Bone marrow (tissue), 2 donors: ENCODE measurements at regions not wholly inside any gene's neighbourhood (a gene's known extent, or its start where the extent isn't known, plus 50 kb on each side); places are given as distances from the start of the nearest gene placed in this dataset.

Experiments
- DNase-seq, 2 donors: peaks; one replicate each; lab custom pipeline; 2025; lab: John Stamatoyannopoulos, UW

DNA sequence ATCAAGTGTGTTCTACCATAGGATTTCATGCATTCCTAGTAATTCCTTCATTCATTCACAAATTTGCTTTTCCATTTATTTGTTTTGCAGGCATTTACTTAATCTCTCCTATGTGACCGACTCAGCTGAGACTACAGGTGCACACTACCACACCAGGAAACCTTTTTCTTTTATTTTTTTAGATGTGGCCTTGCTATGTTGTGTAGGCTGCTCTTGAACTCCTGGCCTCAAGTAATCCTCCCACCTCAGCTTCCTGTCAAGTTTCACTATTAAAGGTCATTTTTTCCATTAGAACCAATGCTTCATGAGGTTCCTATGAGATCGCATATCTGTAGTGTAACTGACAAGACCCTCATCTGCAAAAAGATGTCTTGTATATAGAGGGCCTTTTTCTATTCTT lies 1218.7 kb downstream of the VRK1 start:
- no peak for DNase-seq

DNA sequence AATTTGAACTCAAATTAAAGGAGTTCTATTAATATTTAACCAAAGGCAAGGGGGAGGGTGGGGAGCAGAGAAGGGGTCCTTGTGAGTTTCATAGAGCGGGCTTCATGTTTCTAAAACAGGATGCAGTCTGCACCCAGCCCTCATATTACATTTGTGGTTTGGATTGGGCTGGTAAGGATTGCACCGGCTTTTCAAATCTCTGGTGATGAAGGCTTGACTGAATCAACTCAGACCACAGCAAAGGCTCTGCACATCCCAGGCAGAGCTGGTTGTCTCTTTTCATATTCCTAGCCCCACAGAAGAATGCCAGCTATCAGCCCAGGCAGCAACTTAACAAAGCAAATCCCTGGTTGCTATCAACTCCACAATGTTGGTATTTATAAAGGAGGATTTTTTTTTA lies 1221.4 kb downstream of the VRK1 start:
- DNase-seq: no peak

DNA sequence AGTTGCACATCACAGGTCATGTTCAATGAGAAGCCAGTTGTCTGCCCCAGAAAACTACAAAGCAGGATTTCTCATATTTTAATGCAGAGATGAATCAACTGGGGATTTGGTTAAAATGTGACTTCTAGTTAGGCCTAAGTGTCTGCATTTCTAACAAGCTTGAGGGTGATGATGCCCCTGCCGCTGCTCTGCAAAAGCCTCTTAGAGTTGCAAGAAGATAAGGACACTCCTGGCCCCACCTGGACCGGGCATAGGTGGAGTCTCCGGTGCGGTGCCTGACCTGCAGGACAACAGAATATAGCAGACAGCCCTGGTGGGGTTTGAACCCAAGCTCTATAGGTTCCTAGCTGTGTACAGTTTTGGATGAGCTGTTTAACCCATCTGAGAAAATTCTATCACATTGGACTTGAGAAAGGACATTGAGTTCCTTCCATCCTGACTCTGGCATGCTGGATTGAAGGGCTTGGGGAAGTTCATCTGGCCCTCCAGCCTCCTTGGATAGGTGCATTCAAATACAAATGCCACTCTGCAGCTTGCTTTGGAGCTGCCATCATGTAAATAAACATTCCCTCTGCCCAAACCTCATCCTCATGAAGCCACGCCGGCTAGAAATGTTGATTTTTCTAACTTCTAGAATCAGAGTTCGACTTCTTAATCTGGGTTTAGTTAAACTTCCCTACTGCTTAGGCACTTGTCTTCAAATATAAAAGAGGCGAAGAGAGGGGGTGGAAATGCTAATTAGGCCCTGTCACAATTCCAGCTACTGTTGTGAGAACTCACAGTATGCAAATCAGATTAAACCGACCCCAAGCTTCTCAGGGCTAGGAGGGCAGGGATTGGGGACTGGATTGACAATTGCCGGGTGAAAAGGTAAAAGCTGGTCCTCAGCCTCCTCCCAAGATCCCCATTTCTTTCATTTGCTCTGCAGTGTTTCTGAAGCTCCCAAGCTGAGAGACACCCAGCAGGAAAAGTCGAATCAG lies 1225.6 kb downstream of the VRK1 start:
- no peak for DNase-seq

DNA sequence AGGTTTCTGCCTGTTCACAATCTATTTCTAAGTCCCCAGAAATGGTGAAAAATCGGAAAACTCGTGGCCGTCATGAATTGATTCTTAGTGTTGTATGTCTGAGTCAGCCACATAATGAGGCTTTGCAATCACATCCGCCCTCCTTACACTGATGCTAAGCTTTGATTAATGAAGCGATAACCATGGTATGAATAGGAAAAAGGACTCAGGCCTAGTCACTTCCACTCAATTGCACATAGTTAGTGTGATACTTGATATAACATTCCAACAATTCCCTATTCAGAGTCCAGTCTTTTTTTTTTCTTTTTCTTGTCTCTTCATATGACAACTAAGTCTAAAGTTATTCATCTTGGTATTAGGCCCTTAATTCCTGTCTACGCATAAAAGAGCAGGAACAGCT lies 1231.0 kb downstream of the VRK1 start:
- no peak for DNase-seq

DNA sequence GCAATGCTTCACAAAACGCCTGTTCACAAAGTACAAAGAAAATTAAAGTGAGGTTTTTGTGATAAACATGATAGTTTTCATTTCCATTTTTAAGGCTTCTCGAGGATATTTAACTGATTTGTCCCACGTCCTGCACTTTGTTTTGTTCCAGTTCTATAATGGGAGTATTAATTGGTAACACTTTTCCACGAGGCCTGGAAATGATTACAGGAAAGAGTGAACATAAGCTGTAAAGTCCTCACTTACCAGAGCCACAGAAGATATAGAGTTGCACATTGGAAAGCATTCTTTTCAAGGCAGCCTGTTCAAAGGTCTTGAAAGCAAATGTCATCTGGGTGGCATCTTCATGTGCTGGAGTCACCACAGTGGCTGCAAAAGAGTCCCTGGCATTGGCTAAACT lies 1236.6 kb downstream of the BCL11B start:
- DNase-seq: no peak

DNA sequence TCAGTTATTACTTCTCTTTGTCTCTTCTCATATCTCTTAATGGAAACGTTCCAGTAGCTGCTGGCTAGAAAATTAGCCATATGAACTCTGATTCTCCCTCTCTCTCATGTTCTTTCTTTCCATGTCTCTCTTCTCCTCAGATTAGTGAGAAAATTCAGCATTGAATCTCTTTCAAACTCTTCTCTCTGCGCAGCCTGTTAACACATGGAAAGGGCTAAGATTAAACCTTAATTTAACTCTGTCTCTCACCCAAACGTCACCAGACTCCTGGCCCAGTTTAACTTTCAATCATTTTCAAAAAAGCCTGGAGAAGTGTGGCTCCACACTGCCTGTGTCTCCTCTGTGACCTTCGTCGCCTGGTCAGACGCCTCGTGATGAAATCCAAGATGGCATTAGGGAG lies 1234.2 kb downstream of the BCL11B start:
- DNase-seq: no peak

DNA sequence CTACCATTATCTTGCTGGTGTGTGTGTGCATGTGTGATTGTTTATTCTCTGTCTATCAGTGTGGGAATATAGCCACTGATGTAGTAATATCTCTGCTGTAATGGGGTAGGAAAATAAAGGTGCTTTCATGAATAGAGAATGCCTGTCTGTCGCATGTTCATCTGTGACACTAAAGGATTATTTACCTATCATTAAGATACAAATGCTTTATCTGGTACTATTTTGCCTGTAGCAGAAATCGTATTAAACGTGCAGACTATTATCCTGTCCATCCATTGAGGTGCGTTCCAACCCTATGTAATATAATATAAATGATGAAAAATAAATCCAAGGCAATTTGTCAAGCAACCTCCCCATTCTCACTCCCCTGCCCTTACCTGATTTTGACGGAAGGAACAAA lies 1215.1 kb downstream of the BCL11B start:
- no peak for DNase-seq

DNA sequence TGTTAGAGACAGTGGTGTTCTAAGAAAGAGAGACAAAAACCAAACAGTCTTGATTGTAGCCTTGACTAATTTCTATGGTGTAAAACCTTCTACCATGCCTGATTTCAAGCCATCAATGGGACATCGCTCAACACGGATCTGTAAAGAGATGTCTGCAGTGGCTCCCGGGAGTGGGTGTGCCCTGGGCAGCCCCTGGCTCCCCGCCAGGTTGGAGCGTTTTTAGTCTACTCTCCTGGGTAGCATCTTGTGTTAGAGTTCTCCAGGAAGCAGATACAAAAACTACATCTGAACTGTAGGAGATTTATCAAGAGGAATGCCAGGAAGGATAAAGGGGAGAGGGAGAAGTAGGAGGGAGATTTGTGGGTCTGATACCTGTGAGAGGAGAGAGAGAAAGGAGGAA lies 1212.9 kb downstream of the BCL11B start:
- DNase-seq: no peak

DNA sequence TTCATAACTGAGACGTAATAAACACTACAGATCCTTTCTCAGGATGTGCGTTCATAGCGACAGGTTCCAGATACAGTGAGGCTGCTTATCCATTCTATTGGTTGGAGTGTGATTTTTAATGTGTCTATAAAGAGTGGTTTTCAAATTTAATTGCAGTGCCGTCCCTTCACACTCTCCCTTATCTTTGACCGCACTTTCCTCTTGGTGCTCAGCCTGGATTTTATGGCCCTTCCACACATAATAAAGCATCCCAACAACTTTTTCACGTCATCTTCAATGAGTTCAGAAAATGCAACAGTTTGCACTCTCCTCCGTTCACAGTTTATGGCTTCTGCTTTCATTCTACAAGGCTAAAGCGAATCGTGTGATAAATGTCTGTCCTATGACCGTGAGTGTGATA lies 1209.9 kb downstream of the BCL11B start:
- DNase-seq: no peak

DNA sequence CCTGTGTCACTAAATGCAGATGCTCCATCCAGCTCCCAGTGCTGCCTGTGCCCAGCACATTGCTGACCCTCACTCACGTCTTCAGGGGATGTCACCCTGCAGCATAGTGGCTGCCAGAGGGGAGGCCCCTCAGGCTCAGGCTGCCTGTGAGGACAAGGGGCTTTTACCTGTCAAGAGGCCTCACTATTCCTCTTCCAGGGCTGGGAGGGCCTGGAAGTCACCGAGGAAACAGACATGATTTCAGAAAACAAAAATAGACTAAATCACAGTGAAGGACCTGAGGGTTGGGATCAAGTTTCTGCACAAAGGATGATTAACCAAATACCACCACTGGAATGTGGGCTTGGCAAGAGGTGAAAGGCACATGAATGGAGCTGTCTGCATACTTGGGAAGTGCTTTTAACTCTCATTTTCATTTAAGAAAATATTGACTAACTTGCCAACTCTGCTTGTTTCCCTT lies 1202.3 kb downstream of the BCL11B start:
- DNase-seq: no peak

DNA sequence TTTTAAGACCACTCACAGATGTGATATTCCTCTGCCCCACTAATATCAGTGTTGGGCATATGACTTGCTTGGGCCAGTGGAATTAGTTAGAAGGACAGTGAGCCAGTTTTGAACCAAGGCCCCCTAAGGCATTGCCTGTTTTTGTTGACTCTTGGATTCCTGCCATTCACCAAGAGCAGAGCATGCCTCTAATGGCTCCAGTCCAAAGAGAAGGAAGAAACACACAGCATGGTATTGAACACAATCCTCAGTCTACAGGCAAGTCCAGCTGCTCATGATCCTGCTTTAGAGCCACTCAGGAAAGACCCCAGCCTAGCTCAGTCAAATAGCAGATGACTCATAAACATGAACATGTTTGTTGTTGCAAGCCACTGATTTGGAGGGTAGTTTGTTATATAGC lies 1201.5 kb downstream of the BCL11B start:
- no peak for DNase-seq

DNA sequence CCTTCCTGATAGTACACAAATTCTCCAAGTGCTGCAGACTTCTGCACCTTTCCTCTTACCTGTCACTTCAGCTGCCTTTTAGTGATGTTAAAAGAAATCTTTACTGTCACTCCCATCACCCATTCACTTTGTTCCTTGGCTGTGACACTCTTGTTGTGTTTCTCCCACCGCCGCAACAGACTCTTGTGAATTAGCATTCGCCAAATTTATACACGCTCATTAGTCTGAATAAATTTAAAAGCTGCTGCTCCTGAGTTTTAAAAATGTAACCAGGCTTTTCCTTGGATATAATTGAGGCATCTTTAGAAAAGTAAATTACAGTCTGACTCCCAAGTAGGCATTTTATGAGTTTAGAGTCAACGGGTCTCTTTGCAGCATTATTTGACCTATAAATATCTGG lies 1197.9 kb downstream of the BCL11B start:
- no peak for DNase-seq

DNA sequence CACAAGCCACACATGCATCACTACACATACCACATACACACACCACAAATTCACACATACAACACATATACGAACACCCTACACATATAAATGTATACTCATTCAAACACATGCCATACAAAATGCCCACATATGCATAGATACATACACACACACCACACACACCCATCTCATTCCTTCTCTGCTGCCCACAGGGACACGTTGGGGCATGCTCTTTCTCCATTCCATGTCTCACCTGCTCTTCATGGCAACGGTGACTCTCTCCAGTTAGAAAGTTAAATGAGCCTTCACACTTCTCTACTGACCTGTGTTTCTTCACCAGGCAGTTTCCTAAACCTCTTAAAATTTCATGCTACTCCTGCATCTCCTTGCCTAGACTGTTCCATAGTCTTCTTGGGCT lies 1194.8 kb downstream of the BCL11B start:
- no peak for DNase-seq

DNA sequence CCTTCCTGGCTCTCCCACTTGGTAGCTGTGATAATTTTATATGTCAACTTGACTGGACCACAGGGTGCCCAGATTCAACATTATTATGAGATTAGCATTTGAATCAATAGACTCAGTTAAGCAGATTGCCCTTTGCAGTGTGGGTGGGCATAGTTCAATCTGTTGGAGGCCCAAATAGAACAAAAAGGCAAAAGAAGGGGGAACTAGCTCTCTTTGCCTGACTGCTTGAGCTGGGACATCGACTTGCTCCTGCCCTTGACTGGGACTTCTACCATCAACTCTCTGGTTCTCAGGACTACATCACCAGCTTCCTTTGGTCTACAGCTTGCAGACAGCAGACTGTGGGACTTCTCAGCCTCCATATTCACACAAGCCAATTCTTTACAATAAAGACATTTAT lies 1189.2 kb downstream of the BCL11B start:
- DNase-seq: no peak

DNA sequence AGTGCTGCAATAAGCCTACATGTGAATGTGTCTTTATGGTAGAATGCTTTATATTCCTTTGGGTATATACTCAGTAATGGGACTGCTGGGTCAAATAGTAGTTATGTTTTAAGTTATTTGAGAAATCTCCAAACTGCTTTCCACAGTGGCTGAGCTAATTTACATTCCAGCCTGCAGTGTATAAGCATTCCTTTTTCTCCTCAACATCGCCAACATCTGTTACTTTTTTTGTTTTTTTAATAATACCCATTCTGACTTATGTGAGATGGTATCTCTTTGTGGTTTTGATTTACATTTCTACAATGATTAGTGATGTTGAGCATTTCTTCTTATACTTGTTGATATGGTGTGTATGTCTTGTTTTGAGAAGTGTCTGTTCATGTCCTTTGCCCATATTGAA lies 1186.2 kb downstream of the BCL11B start:
- no peak for DNase-seq

DNA sequence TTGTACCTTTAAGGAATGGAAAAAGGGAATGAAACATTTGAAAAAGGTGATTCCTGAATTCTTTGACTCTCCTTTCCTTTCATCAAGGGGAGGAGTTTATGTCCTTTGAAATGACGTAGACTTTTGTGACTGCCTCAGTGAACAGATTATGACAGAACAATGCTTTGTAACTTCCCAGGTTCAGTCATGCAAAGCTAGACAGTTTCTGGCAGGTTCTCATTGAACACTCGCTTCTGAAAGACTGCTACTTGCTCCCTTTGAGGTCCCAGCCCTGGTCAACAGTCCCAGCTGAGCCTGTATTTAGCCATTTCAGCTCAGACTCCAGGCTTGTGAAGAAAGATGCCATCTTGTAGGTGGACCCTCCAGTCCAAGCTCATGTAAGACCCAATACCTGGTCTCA lies 1178.9 kb downstream of the BCL11B start:
- no peak for DNase-seq

DNA sequence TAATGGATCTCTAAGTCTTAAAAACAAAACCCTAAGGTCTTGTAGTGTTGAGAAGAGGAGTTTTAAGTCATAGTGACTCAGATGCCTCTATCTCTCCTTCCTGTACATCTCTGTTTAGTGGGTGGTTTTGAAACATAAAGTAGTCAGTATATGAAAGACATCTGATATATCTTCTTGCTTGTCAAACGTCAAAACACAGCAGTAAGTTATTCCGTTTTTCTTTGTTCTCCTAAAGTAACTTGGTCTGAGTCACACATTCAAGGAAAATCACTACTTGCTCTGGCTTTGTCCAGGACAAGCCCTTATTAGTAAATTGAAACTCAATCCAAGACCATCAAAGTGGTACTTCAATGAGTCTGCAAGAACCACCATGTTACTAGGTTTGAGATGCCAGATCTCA lies 1172.5 kb downstream of the BCL11B start:
- DNase-seq: no peak

DNA sequence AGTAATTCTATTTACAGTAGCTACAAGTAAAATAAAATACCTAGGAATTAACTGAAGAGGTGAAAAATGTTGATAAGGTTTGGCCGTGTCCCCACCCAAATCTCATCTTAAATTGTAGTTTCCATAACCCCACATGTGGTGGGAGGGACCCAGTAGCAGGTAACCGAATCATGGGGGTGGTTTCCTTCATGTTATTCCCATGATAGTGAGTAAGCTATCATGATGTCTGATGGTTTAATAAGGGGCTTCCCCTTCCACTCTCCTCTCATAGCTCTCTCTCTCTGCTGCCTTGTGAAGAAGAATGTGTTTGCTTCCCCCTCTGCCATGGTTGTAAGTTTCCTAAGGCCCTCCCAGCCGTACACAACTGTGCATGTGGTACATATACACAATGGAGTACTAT lies 1170.7 kb downstream of the BCL11B start:
- no peak for DNase-seq

DNA sequence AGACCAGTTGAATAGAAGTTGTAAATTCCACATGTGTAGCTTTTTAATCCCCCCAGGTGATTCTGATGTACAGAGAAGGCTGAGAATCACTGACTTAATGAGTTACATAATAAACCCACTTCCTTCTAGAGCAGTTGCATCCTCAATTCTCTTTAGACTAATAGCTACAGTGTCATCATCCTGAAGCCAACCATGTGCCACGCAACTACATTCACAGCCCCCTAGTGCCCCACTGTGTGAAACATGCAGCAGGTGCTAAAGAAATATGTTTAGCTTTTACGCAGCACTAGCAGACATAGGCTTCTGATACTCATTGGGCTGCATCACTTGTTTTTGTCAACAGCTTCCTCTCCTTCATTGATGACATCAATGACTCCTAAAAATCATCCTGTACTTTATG lies 1168.3 kb downstream of the BCL11B start:
- no peak for DNase-seq

DNA sequence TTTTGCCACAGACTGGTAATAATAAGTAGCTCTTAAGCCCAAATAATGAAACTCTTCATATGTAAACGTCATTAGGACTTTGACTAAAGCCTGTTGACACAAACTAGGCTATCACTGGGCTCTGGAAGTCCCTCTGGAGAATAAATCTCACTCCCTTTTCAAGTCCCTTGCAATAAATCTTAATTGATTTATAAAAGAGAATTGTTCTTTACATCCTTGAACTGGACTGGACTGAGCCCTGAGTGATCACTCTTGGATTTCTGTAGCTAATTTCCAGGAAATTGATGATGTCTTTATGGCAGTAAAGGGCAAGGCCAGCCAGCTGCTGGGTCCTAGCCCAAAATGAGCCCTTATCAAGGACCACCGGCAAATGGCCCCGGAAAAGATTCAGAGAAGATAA lies 1162.7 kb downstream of the BCL11B start:
- no peak for DNase-seq

DNA sequence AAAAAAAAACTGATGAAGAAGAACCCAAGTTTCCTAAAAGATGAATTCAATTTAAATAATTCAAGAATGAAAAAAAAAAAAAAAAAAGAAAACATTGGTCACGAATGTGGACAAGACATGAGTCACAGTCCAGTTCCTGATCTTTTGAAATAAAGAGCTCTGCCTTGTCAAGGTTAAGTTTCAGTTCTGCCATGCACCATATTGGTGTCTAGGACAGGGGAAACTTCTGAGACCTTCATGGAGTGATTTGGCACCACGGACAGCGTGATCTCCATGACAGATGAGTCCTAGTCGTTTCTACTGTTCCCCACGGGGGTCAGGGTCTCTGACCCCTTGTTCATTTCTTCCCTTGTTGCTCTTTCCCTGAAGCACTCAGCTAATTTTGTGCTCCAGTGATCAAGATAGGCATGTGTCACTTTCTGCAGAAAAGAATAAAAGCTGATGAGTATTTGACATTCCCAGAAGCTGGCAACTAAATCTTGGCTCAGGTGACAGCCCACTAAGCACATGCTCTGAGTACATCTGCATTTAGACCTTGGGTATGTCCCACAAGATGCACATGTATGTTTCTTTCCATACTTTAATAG lies 1159.7 kb downstream of the BCL11B start:
- DNase-seq: no peak

DNA sequence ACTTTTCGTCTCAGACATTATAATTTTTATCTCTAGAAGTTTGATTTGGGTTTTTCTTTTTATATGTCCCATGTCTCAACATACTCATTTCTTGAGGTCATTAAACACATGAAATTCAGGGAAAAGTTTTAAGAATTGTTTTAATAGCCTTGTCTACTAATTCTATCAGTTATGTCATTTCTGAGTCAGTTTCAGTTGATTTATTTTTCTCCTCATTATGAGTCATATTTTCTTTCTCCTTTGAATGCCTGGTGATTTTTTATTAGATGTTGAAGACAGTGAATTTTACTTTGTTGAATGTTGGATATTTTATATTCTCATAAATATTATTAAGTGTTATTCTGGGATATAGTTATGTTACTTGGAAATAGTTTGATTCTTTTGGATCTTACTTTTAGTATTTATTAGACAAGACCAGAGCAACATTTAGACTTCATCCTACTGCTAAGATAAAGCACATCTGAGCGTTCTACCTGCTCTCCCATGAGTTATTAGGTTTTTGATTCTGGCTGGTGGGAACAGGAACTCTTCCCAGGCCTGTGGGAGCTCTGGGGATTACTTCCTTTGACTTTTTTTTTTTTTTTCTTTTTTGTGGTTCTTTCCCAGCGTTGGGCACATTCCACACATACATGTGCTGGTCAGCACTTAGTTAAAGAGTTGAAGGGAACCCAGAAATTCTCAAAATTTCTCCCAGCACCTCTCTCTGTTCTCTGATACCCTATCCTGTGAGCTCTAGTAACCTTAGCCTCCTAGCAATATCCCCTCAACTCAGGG lies 1157.7 kb downstream of the BCL11B start:
- no peak for DNase-seq

DNA sequence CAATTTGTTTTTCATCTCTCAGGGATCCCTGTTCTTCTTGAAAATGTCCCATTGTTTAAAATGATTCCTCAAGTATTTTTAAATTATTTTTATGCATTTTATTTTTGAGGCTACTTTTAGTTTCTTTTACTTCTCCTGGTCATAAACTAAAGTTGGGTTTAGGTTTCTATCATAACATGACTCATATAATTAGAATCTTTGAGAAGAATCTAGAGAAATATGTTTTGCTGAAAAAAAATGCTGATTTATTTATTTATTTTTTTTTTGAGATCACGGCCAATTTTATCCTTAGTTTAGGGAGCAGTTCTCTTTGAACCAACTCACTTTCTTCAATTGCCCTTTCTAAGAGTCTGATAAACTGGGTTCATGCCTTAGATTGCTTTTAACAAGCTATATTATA lies 1157.1 kb downstream of the BCL11B start:
- DNase-seq: no peak
